PC-9 (cell line): ENCODE measurements at regions not wholly inside any gene's neighbourhood (a gene's known extent, or its start where the extent isn't known, plus 50 kb on each side); places are given as distances from the start of the nearest gene placed in this dataset.

ENCODE experiments used
- CTCF ChIP-seq: fragments of 200-600 bp; sonication (generic); conservative IDR thresholded peaks from 2 replicates; pipeline ENCODE4 v1.6.1; 2017; ENCODE audit warnings: mixed run types, antibody characterized with exemption, mild to moderate bottlenecking, moderate library complexity
- EZH2 ChIP-seq: fragments of 200-600 bp; sonication (generic); IDR thresholded peaks from 2 replicates; pipeline ENCODE4 v1.8.0; 2017; ENCODE audit warnings: antibody characterized with exemption, low read depth

- TF ChIP-seq CTCF = no peak
- no peak for TF ChIP-seq EZH2
Observed at GRCh38 chr2:18971069-18971378, 381.7 kb upstream of the NT5C1B start.
